GM13977 (cell line): ENCODE measurements at regions not wholly inside any gene's neighbourhood (a gene's known extent, or its start where the extent isn't known, plus 50 kb on each side); places are given as distances from the start of the nearest gene placed in this dataset.

Experiments
- DNase-seq: peaks from one replicate; pipeline ENCODE4 v3.0.0; 2012; ENCODE audit warnings: low spot score
- CTCF ChIP-seq: IDR thresholded peaks from 2 replicates; pipeline ENCODE4 v1.5.1; 2012; ENCODE audit warnings: mild to moderate bottlenecking, control low read depth; ENCODE audit not compliant: insufficient read depth; ENCODE audit errors: extremely low read depth, missing control alignments
- in situ Hi-C: fragments of 300-500 bp; cut with MboI; formaldehyde crosslinking; loops from one replicate; pipeline ENCODE4 v1.12.0; 2022; ENCODE audit warnings: low sequenced_read_pairs, low pct_unique_long_range_greater_than_20kb, mixed read lengths, inconsistent platforms; ENCODE audit not compliant: unreplicated experiment

GRCh38 chr7:108824840-108825580, 255.3 kb downstream of the DNAJB9 start:
- in situ Hi-C loops = no loop called here
- TF ChIP-seq CTCF = no peak
- DNase-seq = no peak

DNA sequence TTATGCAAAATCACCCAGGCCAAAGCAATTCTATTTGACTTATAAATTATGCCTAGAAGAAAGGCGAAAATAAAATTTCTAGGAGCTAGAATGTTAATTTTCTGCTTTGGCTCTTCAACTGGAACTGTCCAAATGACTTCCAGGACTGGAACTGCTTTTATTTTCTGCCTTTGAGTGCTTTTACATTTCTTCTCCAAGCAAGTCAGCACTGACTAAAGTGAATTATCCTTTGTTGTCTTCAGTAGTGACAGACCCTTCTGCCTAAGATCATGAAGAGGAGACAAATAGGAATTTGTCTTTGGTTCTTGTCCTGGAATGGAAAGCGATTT, 255.9 kb downstream of the DNAJB9 start:
- in situ Hi-C loops = no loop called here
- DNase-seq = no peak
- TF ChIP-seq CTCF = no peak

DNA sequence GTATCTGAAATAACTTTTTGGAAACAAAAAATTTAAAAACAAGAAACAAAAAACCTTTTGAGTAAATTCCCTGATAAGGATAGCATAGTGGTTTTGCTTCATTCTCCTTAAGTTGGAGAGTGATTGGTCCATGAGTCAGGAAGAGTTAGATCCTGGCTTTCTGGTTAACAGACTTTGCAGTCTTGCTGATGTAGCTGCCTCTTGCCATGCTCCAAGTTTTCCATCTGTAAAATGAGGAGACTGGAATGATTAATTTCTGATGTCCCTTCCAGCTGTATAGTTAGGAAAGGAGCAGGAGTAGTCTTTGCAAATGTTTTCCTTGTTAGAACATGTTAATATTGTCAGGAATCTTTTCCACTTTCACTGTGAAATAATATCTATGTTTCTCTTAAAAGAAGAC, 266.6 kb downstream of the DNAJB9 start:
- in situ Hi-C loops = no loop called here
- no peak for DNase-seq
- no peak for TF ChIP-seq CTCF

- in situ Hi-C loops = no loop called here
- no peak for TF ChIP-seq CTCF
- no peak for DNase-seq
Measured at GRCh38 chr7:108838198-108838597, 268.5 kb downstream of the DNAJB9 start.

- no peak for DNase-seq
- TF ChIP-seq CTCF = no peak
- in situ Hi-C loops = no loop called here
Measured at GRCh38 chr7:108839076-108839475, 269.4 kb downstream of the DNAJB9 start.

GRCh38 chr7:108845951-108846350, 276.3 kb downstream of the DNAJB9 start:
- in situ Hi-C loops = no loop called here
- DNase-seq = no peak
- no peak for TF ChIP-seq CTCF
